ENCODE measurements at regions not wholly inside any gene's neighbourhood (a gene's known extent, or its start where the extent isn't known, plus 50 kb on each side); places are given as distances from the start of the nearest gene placed in this dataset.

DNA sequence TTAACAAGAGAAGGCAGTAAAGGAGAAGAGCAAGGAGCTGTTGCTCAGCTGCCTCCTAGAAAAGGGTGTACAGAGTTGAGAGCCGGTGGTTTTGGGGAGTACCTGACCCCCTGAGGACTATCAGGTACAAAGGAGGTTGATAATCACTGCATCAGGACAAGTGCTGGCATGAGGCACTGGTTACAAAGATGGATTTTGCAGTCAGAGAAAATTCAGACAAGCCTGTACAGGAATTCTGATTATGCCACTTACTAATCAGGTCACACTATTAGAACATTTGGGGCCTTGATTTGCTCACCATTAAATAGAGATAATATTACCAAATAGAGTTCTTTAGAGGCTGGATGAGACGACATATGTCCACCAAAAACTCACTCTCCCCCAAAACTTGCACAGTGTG is 450.9 kb upstream of the TMPO start:
- WGBS, 4 donors: 72 to 96% (median 84%) methylated on average over 2 of the region's 2 CpGs
- no peak overlapping the region for H3K4me3 ChIP-seq
- H3K4me1 ChIP-seq (replicated peaks in 1 of 2): no peaks in the 10 kb centered on the region
- TF ChIP-seq, protein P1, sequence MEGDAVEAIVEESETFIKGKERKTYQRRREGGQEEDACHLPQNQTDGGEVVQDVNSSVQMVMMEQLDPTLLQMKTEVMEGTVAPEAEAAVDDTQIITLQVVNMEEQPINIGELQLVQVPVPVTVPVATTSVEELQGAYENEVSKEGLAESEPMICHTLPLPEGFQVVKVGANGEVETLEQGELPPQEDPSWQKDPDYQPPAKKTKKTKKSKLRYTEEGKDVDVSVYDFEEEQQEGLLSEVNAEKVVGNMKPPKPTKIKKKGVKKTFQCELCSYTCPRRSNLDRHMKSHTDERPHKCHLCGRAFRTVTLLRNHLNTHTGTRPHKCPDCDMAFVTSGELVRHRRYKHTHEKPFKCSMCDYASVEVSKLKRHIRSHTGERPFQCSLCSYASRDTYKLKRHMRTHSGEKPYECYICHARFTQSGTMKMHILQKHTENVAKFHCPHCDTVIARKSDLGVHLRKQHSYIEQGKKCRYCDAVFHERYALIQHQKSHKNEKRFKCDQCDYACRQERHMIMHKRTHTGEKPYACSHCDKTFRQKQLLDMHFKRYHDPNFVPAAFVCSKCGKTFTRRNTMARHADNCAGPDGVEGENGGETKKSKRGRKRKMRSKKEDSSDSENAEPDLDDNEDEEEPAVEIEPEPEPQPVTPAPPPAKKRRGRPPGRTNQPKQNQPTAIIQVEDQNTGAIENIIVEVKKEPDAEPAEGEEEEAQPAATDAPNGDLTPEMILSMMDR (IDR thresholded peaks at IDR 0.05): no peak
- no peak for TF ChIP-seq POLR2A (IDR thresholded peaks at IDR 0.05)
- intact Hi-C loops (cut with DNase I): no loop called here
- no peaks in the 10 kb centered on the region for H3K27me3 ChIP-seq
- no peaks in the 10 kb centered on the region for H3K36me3 ChIP-seq (replicated peaks in 1 of 2)
- DNase-seq: no peak
- H3K27ac ChIP-seq: no peak overlapping the region
- no peaks in the 10 kb centered on the region for H3K9me3 ChIP-seq (replicated peaks in 1 of 3)

DNA sequence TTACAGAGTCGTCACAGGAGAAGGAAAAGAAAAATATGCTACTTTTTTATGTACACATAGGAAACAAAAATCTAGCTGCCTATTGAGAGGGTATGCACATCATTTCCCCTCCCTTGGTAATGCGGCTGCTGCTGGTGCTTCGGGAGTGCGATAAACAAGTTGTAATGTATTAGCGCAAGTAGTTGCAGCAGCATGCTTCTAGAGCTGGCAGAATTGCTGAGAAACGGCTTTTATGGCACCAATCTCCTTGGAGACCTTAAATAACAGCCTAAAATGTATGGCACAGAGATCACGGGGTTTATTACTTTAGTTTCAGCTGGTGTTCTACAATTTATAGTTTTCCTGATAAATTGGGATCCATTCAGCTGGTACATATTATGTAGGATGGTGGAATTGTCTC is 447.6 kb upstream of the TMPO start:
- Histone ChIP-seq H3K9me3 (replicated peaks in 1 of 3) (no peaks in the 10 kb centered on the region), H3K36me3 (replicated peaks in 1 of 2) (no peaks in the 10 kb centered on the region), H3K27ac (no peak overlapping the region), H3K4me3 (no peak overlapping the region), H3K4me1 (replicated peaks in 1 of 2) (no peaks in the 10 kb centered on the region), H3K27me3 (no peaks in the 10 kb centered on the region)
- no peak for DNase-seq
- intact Hi-C loops (cut with DNase I): no loop called here
- 70 to 75% (median 71%) methylated on average over 7 of the region's 7 CpGs for WGBS, 4 donors
- TF ChIP-seq, protein P1 (IDR thresholded peaks at IDR 0.05): no peak
- no peak for TF ChIP-seq POLR2A (IDR thresholded peaks at IDR 0.05)

DNA sequence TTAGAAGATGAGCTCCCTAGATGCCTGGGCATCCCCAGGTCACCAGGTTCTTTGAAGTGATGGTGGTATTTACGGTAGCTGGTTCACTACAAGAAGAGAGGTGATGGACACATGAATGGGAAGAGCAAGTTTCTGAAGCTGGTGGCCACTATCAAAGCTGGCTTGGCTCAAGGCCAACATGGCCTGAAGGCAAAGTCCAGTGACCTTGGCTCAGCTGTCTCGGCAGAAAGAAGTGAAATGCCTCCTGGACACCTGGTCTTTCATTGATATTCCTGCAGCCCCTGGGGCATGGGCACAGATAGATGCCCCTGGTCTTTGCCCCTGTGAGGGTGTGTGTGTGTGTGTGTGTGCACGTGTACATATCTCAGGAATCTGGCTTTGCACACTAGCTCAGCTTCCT is 441.8 kb upstream of the TMPO start:
- Histone ChIP-seq H3K36me3 (replicated peaks in 1 of 2) (no peaks in the 10 kb centered on the region), H3K4me1 (replicated peaks in 1 of 2) (no peaks in the 10 kb centered on the region), H3K4me3 (no peak overlapping the region), H3K27me3 (no peaks in the 10 kb centered on the region), H3K9me3 (replicated peaks in 1 of 3) (no peaks in the 10 kb centered on the region), H3K27ac (no peak overlapping the region)
- DNase-seq: peak in 4 of 7 donors; percentile 8 to 54 (median 22)
- WGBS, 4 donors: 63 to 74% (median 70%) methylated on average over 2 to 3 of the region's 3 CpGs
- TF ChIP-seq, protein P1 (IDR thresholded peaks at IDR 0.05): no peak
- TF ChIP-seq POLR2A (IDR thresholded peaks at IDR 0.05): no peak
- intact Hi-C loops (cut with DNase I): no loop called here

DNA sequence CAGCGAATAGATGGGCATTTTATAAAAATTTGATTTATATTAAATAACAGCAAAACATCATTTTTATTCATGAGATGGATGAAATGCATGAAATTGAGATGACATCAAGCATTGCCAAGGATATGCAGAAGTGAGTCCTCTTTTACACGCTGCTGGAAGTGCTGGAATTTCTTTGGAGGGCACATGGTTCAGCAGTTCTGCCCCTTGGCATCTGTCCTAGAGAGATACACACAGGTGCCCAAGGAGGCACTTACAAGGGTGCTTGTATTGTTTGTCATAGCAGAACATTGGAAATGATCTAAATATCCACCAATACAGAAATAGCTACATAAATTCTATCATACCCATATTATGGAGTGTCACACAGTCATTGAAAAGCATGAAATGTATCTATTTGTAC is 441.1 kb upstream of the TMPO start:
- Histone ChIP-seq H3K36me3 (replicated peaks in 1 of 2) (no peaks in the 10 kb centered on the region), H3K27me3 (no peaks in the 10 kb centered on the region), H3K9me3 (replicated peaks in 1 of 3) (no peaks in the 10 kb centered on the region), H3K4me1 (replicated peaks in 1 of 2) (no peaks in the 10 kb centered on the region), H3K27ac (no peak overlapping the region), H3K4me3 (no peak overlapping the region)
- intact Hi-C loops (cut with DNase I): no loop called here
- WGBS, 4 donors: 78 to 93% (median 81%) methylated on average over 2 of the region's 2 CpGs
- TF ChIP-seq, protein P1 (IDR thresholded peaks at IDR 0.05): no peak
- no peak for TF ChIP-seq POLR2A (IDR thresholded peaks at IDR 0.05)
- no peak for DNase-seq

All from adrenal gland (tissue), 9 donors.